ENCODE measurements at regions not wholly inside any gene's neighbourhood (a gene's known extent, or its start where the extent isn't known, plus 50 kb on each side); places are given as distances from the start of the nearest gene placed in this dataset.

DNA sequence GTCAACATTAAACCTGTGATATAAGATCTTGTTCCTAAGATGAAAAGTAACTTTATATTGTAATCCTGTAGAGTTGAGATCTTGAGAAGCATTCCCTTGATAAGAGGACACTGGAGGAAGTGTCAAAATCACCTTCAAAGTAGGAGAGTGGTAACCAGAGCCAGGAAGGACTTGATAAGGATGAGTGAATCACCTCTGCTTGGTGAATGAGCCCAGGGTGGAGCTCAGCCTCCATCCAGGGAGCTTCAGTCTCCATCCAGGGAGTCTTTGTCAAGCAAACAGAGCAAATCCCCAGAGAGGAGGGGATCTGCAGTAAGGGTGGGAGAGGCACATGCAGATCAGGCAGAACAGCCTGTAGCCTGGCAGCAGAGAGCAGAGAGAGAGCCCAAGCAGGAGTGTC lies 167.1 kb upstream of the SIX2 start:
- TF ChIP-seq, protein P1, sequence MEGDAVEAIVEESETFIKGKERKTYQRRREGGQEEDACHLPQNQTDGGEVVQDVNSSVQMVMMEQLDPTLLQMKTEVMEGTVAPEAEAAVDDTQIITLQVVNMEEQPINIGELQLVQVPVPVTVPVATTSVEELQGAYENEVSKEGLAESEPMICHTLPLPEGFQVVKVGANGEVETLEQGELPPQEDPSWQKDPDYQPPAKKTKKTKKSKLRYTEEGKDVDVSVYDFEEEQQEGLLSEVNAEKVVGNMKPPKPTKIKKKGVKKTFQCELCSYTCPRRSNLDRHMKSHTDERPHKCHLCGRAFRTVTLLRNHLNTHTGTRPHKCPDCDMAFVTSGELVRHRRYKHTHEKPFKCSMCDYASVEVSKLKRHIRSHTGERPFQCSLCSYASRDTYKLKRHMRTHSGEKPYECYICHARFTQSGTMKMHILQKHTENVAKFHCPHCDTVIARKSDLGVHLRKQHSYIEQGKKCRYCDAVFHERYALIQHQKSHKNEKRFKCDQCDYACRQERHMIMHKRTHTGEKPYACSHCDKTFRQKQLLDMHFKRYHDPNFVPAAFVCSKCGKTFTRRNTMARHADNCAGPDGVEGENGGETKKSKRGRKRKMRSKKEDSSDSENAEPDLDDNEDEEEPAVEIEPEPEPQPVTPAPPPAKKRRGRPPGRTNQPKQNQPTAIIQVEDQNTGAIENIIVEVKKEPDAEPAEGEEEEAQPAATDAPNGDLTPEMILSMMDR (conservative IDR thresholded peaks at IDR 0.05) = no peak
- H3K27ac ChIP-seq = no peak overlapping the region

DNA sequence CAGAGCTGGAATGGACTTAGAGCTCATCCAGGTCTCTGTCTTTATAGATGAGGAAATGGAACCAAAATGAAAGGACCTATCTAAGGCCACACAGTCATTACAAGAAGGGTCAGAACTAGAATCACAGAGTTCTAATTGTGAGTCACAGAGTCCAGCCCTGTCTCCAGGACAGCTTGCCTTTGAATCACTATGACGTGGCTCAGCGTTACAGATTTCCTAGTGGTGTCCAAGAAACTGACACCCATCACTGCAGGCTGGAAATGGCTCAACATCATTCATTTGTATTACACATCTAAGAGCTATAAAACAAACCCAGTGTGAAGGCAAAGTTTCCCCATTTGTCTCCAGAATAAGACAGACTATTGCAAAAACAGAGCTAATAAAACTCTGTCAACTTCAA lies 164.3 kb upstream of the SIX2 start:
- H3K27ac ChIP-seq = no peak overlapping the region
- TF ChIP-seq, protein P1 (conservative IDR thresholded peaks at IDR 0.05) = no peak

DNA sequence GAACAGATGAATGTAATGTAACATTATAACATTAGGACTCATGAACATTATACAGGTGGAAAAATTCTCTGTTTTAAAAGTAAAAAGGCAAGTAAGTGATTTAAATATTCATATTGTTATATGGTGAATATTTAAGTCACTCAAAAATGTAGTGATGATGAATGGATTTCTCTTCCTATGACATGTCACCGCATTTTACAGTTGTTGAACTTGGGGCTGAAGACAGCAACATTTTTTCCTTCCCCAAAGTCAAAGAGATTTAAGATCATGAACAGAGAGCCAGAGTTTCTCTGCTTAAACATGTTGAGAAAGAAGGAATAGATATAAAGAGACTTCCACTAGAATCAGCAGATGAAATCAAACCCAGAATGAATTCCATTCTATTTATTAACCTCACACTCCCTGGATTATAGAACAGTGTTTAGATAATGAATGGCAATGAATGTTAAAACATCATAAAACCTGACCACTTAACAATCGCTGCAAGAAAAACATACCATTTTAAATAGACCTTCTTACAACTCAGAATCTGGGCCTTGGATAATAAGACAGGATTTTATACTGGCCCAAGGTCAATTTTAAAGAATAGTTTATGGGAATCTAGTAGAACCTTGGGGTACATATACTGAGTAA lies 163.6 kb upstream of the SIX2 start:
- no peak overlapping the region for H3K27ac ChIP-seq

DNA sequence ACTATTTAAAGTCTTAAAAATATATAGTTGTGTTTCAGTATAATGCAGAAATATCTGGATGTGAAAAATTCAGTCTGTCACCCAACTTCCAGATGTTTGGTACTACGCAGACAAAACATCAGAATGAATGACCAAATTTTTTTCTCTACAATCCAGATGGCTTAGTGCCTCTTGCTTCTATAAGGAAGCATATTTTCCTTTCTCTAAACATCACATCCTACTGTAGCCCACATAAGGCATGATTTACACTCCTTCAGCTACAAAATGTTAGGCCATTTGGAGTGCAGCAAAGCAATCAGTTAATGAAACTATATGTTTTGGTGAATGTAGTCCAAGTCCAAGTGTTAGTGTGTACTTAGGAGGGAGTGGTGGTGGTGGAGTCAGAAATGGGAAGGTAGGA lies 162.9 kb upstream of the SIX2 start:
- TF ChIP-seq, protein P1 (conservative IDR thresholded peaks at IDR 0.05) = no peak
- H3K27ac ChIP-seq = no peak overlapping the region

More for the DNA sequence above, 163.6 kb upstream of the SIX2 start:
- TF ChIP-seq, protein P1 (conservative IDR thresholded peaks at IDR 0.05) = no peak

DNA sequence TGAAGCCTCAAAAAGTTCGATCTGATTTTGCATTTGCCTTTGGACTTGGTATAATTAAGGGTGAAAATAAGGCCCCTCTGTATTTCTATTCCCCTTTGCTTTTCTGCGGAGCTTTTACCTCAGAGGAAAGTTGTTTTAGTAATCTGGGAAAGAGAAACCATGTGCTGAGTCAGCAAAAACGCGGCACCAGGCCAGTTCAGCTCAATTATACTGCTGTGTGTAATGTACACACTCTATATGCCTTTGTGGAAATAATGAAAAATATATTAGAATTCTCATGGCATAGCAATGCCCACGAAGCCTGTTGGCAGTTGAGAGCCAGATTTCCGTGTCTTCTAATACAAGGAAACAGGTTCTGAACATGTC lies 161.9 kb upstream of the SIX2 start:
- TF ChIP-seq, protein P1 (conservative IDR thresholded peaks at IDR 0.05) = no peak
- no peak overlapping the region for H3K27ac ChIP-seq

DNA sequence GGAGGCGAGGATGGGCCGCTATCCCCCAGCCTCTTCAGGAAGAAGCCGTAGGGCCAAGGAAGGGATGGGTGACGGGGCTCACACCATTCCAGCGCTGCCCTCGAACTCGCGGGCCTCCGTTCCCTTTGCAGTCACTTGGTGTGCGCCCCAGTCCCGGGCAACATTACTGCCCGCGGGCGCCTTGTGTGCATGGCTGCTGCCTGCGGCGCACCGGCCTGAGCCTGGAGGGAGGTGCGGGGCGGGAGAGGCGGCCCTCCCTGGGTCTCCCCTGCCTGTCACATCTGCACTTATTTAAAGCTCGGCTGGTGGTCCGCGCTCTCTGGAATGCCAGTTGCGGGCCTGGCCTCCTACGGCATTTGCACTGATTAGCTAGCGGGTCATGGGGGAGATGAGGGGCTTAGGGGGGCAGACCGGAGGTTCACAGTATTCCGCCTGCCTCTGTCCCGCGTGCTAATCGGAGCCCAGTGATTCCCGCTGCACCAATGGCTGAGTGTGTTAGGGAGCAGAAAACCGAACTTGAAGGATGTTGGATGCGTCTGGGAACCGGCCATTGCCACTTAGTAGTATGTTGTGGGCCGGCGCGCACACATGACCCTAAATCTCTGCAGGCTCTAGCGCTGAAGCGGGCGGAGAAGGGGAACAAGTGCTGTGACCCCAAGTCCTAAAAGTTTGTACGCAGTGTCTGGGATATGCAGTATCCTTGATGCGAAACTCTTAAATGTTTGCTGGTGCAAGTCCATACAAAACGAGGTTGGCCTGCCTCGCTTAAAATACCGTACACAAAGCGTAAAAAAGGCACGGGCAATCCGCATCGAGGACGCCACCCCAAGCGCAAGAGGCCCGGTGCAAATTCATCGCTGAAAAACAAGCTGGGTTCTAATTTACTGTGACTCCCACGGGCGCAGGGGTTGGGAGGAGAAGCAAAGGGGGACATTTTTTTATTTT lies 161.2 kb upstream of the SIX2 start:
- TF ChIP-seq, protein P1 (conservative IDR thresholded peaks at IDR 0.05) = no peak
- H3K27ac ChIP-seq = peak overlapping the region; percentile 78; the same call in 1 of the 2 replicates

DNA sequence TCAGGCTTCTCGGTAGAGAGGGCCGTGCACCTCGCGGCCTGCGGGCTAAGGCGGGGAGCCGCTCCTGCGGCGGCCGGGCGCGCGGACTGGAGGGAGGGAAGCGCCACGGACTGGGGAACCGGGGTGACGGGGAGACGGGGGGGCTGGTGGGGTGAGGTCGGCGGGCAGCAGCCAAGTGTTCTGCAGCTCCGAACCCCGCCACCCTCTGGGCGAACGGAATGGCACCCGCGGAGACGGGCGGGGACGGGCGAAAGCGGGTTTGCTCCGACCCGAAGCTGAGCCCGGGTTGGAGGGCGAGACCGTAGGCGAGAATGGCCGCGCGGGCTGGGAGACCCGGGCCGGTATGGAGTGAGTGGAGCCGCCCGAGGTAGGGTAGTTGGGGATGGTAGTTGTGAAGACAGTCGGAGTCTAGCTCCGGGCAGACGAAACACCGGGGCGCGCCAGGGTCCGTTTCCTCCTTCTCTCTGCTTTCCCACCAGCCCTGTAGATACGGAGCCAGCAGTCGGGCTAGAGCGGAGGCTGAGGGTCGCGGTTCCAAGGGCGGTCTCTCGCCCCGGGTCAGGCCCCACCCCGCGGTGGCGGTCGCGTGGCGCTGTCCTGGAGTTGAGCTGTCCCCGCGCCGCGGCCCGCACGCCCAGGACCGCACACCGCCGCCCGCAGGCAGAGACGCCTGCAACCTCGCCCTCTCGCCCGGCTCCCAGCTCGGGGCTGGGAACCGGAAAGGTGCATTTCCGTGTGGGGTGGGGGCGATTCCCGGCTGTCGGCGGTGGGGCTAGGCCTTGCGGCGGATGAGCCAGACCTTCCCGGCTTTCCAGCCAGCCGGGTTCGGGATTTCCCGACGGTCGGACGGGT lies 160.3 kb upstream of the SIX2 start:
- H3K27ac ChIP-seq = peak overlapping the region; percentile 78
- TF ChIP-seq, protein P1 (conservative IDR thresholded peaks at IDR 0.05) = peak; percentile 44

Measured in VCaP (cell line).